GM12872 (cell line): ENCODE measurements at regions not wholly inside any gene's neighbourhood (a gene's known extent, or its start where the extent isn't known, plus 50 kb on each side); places are given as distances from the start of the nearest gene placed in this dataset.

ENCODE experiments used
- CTCF ChIP-seq: IDR thresholded peaks from 3 replicates; pipeline ENCODE4 v1.5.1; 2011; ENCODE audit warnings: low read depth, mild to moderate bottlenecking, low read length, moderate library complexity; ENCODE audit not compliant: insufficient read depth

GRCh38 chr20:4332121-4332860 is 83.2 kb upstream of the ADRA1D start:
- no peak for TF ChIP-seq CTCF

GRCh38 chr20:4330011-4330410 is 80.9 kb upstream of the ADRA1D start:
- TF ChIP-seq CTCF, result no peak

- no peak for TF ChIP-seq CTCF
Observed at GRCh38 chr20:4329232-4329631, 80.1 kb upstream of the ADRA1D start.

- TF ChIP-seq CTCF, result no peak
Observed at GRCh38 chr20:4328541-4328940, 79.5 kb upstream of the ADRA1D start.

- no peak for TF ChIP-seq CTCF
Observed at GRCh38 chr20:4327956-4328355, 78.9 kb upstream of the ADRA1D start.

GRCh38 chr20:4326195-4327065 is 77.3 kb upstream of the ADRA1D start:
- no peak for TF ChIP-seq CTCF

- no peak for TF ChIP-seq CTCF
Observed at GRCh38 chr20:4325548-4326187, 76.6 kb upstream of the ADRA1D start.
